ENCODE measurements at regions not wholly inside any gene's neighbourhood (a gene's known extent, or its start where the extent isn't known, plus 50 kb on each side); places are given as distances from the start of the nearest gene placed in this dataset.
A peak's percentile ranks its signal among the peaks of the same experiment; 100 is the strongest.

GRCh38 chr6:28633445-28634215 is 107.9 kb downstream of the GPX5 start:
- Histone ChIP-seq H4K20me1 (ENCODE audit: insufficient read depth) (no peaks in the 10 kb centered on the region), H3K4me2 (ENCODE audit: low read length) (no peak overlapping the region), H3K27ac (ENCODE audit: low read length) (no peak overlapping the region), H3K36me3 (ENCODE audit: insufficient read depth, low read length) (no peaks in the 10 kb centered on the region), H3K9me2 (ENCODE audit: insufficient read depth, low read length) (no peaks in the 10 kb centered on the region), H3F3A (ENCODE audit: insufficient read depth, low read length, poor library complexity, severe bottlenecking) (peaks cover 5% of the 10 kb centered on the region), H3K79me2 (replicated peaks; ENCODE audit: insufficient read depth, low read length) (no peaks in the 10 kb centered on the region), H3K27me3 (ENCODE audit: insufficient read depth, low read depth, low read length) (peaks cover 5% of the 10 kb centered on the region), H3K9me3 (ENCODE audit: low read length) (no peaks in the 10 kb centered on the region), H3K9ac (ENCODE audit: low read length) (no peak overlapping the region), H3K4me3 (ENCODE audit: low read length) (peak overlapping the region; percentile 69), H2AFZ (ENCODE audit: low read depth, low read length) (no peak overlapping the region)
- TF ChIP-seq EZH2 (IDR thresholded peaks at IDR 0.05; ENCODE audit: borderline replicate concordance, insufficient read depth, low read length, poor library complexity, severe bottlenecking) (no peak), REST (IDR thresholded peaks at IDR 0.05; ENCODE audit: borderline replicate concordance) (no peak), RAD21 (conservative IDR thresholded peaks at IDR 0.05) (no peak), SMC3 (conservative IDR thresholded peaks at IDR 0.05; ENCODE audit: poor library complexity) (no peak), EP300 (conservative IDR thresholded peaks at IDR 0.05; ENCODE audit: poor library complexity, severe bottlenecking) (no peak), TAF1 (IDR thresholded peaks at IDR 0.05; ENCODE audit: low read depth) (no peak), MXI1 (conservative IDR thresholded peaks at IDR 0.05; ENCODE audit: poor library complexity, severe bottlenecking) (no peak), CTCF (IDR thresholded peaks at IDR 0.05; ENCODE audit: poor library complexity, severe bottlenecking) (no peak), POLR2AphosphoS5 (IDR thresholded peaks at IDR 0.05) (no peak)

GRCh38 chr6:28634411-28634760 is 108.7 kb downstream of the GPX5 start:
- peak overlapping the region; percentile 71 for H3K27ac ChIP-seq (ENCODE audit: low read length)
- peak overlapping the region; percentile 31 for H2AFZ ChIP-seq (ENCODE audit: low read depth, low read length)
- H3K79me2 ChIP-seq (replicated peaks; ENCODE audit: insufficient read depth, low read length) = no peaks in the 10 kb centered on the region
- H3K27me3 ChIP-seq (ENCODE audit: insufficient read depth, low read depth, low read length) = peaks cover 5% of the 10 kb centered on the region
- H3K9me3 ChIP-seq (ENCODE audit: low read length) = no peaks in the 10 kb centered on the region
- TF ChIP-seq MXI1 (conservative IDR thresholded peaks at IDR 0.05; ENCODE audit: poor library complexity, severe bottlenecking) (no peak), REST (IDR thresholded peaks at IDR 0.05; ENCODE audit: borderline replicate concordance) (no peak), CTCF (IDR thresholded peaks at IDR 0.05; ENCODE audit: poor library complexity, severe bottlenecking) (no peak), POLR2AphosphoS5 (IDR thresholded peaks at IDR 0.05) (no peak), EZH2 (IDR thresholded peaks at IDR 0.05; ENCODE audit: borderline replicate concordance, insufficient read depth, low read length, poor library complexity, severe bottlenecking) (no peak), TAF1 (IDR thresholded peaks at IDR 0.05; ENCODE audit: low read depth) (no peak), EP300 (conservative IDR thresholded peaks at IDR 0.05; ENCODE audit: poor library complexity, severe bottlenecking) (no peak)
- no peaks in the 10 kb centered on the region for H3K36me3 ChIP-seq (ENCODE audit: insufficient read depth, low read length)
- no peaks in the 10 kb centered on the region for H3K9me2 ChIP-seq (ENCODE audit: insufficient read depth, low read length)
- peak overlapping the region; percentile 69 for H3K4me3 ChIP-seq (ENCODE audit: low read length)
- no peaks in the 10 kb centered on the region for H4K20me1 ChIP-seq (ENCODE audit: insufficient read depth)
- peak overlapping the region; percentile 72 for H3K9ac ChIP-seq (ENCODE audit: low read length)
- peaks cover 5% of the 10 kb centered on the region for H3F3A ChIP-seq (ENCODE audit: insufficient read depth, low read length, poor library complexity, severe bottlenecking)
- peak overlapping the region; percentile 66 for H3K4me2 ChIP-seq (ENCODE audit: low read length)

All from neural cell (in vitro differentiated cells).